GM10266 (cell line): ENCODE measurements at regions not wholly inside any gene's neighbourhood (a gene's known extent, or its start where the extent isn't known, plus 50 kb on each side); places are given as distances from the start of the nearest gene placed in this dataset.

ENCODE experiments used
- DNase-seq: peaks from one replicate; pipeline ENCODE4 v3.0.0; 2012; ENCODE audit errors: extremely low spot score
- CTCF ChIP-seq: IDR thresholded peaks from 2 replicates; pipeline ENCODE4 v1.5.1; 2012; ENCODE audit warnings: mild to moderate bottlenecking, low read depth; ENCODE audit not compliant: control insufficient read depth, insufficient read depth; ENCODE audit errors: missing control alignments

- no peak for TF ChIP-seq CTCF
- no peak for DNase-seq
Measured at GRCh38 chr6:119590066-119590465, 240.5 kb upstream of the MAN1A1 start.

GRCh38 chr6:119587537-119587936 is 238.0 kb upstream of the MAN1A1 start:
- TF ChIP-seq CTCF, result no peak
- DNase-seq, result no peak

GRCh38 chr6:119586250-119586882 is 236.8 kb upstream of the MAN1A1 start:
- peak; percentile 1 for TF ChIP-seq CTCF
- DNase-seq, result peak; percentile 14

GRCh38 chr6:119584088-119584487 is 234.5 kb upstream of the MAN1A1 start:
- no peak for DNase-seq
- no peak for TF ChIP-seq CTCF

- no peak for DNase-seq
- TF ChIP-seq CTCF, result no peak
Measured at GRCh38 chr6:119581220-119581619, 231.7 kb upstream of the MAN1A1 start.

GRCh38 chr6:119575721-119576120 is 226.2 kb upstream of the MAN1A1 start:
- no peak for DNase-seq
- TF ChIP-seq CTCF, result no peak

GRCh38 chr6:119568580-119568979 is 219.0 kb upstream of the MAN1A1 start:
- TF ChIP-seq CTCF, result no peak
- DNase-seq, result no peak
